Mucosa of gallbladder (tissue), 1 donor: ENCODE measurements at regions not wholly inside any gene's neighbourhood (a gene's known extent, or its start where the extent isn't known, plus 50 kb on each side); places are given as distances from the start of the nearest gene placed in this dataset.
"Not testable (repeated sequence)": the region's sequence is repeated elsewhere in the genome, so short reads cannot be mapped to it uniquely, and the experiment has no call there.

Experiments
- DNase-seq: peaks from one replicate; pipeline ENCODE4 v3.0.0-alpha.2; 2020; ENCODE audit warnings: low spot score
- donor health status: DM: no; HTN: no; CAD: no.

DNA sequence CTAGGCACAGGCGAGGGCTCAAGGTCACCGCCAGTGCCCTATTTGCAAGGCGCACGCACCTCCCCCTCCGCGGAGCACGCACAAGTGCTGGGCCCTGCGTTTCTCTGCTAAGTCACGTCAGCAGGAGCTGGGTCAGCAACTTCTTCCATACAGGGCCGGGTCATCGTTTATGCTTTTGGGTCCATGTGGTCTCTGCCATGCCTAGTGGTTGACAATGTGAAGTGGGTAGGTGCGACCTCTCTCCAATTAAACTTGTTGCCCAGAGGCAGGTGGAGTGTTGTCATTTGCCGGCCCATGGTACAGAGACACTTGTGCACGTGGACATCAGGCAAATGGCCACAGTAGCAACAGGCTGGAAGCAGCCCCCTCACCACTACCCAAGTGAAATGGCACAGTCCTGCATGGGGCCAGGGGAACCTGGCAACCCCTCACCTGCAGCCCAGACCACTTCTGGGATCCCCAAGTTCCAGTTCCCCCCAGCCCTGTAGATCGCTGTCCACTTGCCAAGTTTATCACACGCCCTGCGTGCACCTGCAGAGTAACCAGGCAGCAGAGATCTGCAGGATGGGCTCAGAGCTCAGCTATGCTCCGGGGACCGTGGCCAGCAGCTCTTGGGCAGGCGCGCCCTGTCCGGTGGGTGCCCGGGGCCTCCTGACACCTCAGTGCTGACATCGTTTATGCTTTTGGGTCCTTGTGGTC, 86.1 kb upstream of the PPP2R2D start:
- peak; percentile 9 for DNase-seq

DNA sequence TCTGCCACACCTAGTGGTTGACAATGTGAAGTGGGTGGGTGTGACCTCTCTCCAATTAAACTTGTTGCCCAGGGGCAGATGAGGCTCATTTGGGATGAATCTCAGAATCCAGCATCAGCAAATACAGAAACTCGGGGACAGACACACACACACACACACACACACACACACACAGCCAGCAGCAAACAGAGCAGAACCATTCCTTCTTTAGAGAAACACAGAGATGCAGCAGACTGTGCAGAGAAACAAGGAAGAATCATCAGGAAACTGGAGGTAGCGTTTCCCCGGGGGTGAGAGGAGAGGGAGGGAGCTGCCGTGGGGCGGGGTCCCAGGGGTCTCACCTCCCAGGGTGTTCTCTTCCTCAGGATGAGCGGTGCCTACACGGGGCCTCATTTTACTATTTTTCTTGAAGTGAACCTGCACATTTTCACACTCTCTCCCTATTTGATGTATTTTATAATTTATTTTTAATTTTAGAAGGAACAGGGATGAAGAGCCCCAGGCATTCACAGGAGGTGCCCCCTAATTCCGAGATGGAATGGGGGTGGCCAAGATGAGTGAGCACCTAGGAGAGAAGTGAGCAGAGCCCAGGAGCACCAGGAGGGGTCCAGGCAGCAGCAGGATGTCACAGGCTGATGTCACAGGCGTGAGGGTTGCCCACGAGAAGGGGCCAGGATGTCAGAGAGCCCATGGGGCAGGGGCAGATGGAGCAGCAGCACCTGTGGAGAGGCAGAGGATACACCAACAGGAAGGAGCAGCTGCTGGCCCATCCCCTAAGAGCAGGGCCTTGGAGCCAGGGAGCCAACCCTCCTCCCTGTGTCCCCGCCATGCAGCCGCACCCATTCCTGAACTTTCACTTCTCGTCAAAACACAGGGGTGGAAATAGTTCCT, 85.3 kb upstream of the PPP2R2D start:
- peak; percentile 4 for DNase-seq

DNA sequence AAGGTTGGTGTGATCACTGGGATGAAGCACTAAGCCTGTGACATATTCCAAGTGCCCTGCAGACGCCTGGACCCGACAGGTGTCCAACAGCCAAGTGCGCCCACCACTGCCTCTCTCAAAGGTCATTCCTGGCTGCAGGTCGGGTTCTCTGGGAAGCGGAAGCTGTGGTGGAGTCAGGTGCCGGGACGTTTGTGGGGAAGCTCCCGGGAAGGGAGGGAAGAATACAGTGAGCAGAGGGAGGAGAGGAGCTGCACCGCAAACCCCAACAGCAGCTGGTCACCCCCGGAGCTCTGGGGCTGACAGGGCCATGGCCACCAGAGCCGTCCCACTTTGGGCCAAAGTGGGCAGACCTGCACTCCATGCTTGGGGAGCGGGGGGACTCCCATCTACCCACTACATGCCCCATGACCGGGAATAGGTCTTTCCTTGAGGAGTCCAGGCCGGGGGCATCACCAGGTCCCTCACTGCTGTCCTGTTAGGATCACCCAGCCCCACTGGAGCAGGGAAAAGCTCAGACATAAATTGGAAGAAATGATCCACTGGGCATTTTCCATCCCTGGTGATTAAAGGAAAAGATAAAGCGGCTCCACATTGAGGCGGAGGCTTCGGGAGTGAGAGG, 84.5 kb upstream of the PPP2R2D start:
- DNase-seq, result peak; percentile 5

DNA sequence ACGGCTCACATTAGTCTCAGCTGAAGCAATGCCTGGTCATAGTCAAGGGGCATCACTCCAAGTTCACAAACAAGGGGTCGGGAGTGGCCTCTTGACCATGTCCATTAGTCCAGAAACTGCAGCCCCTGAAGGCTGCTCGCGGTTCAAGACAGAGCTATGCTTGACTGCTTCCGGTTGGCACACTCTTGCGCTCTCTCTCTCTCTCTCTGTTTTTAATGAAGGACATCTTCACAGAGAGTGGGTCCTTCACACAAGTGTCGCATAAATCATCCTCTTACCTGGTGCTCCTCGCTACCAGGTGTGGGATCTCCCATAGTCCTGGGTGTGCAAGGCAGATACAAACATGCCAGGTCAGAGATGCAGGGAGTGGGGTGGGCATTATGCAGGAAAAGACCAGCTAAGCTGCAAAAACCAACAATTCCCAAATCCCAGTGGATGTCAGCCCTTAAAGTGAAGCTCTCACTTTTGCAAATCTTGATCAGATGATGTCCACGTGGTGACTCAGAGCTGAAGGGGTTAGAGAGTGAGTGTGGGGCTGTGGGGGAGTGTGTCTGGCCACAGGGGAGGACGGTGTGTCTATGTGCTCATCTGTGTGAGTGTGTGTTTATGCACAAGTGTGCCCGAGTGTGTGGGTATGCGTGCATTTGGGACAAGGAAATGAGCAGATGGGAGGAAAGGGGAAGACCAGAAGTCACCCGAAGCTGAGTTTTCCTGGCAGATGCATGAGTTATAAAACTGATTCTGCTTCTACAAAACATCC, 83.7 kb upstream of the PPP2R2D start:
- DNase-seq, result peak; percentile 8

DNA sequence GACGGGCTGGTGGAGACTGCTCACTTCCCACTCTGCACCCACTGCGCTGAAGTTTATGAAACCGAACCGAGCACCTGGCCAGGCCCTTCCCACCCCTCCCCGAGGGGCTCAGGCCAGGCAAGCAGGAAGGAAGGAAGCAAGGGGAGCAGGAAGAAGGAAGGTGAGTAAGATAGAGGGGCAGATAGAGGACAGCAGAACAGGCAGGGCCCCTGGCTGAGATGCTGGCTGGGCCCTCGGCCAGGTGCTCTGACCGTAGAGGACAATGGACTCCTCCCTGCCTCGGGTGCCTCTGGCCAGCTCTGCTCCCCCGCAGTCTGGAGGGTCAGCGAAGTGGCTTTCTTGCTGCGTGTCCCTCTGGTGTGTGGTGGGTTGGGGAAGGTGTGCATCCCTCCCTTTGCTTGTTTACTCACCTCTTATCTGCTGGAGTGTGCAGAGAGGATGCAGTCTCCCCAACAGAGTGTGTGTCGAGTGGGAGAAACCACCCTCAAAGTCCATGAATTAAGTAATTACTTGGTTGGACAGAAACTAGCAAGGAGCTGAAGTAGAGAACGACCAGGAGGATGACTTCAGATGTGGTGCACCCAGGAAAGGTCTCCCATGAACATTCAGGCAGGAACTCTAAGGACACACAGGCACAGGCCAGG, 82.8 kb upstream of the PPP2R2D start:
- DNase-seq, result no peak

DNA sequence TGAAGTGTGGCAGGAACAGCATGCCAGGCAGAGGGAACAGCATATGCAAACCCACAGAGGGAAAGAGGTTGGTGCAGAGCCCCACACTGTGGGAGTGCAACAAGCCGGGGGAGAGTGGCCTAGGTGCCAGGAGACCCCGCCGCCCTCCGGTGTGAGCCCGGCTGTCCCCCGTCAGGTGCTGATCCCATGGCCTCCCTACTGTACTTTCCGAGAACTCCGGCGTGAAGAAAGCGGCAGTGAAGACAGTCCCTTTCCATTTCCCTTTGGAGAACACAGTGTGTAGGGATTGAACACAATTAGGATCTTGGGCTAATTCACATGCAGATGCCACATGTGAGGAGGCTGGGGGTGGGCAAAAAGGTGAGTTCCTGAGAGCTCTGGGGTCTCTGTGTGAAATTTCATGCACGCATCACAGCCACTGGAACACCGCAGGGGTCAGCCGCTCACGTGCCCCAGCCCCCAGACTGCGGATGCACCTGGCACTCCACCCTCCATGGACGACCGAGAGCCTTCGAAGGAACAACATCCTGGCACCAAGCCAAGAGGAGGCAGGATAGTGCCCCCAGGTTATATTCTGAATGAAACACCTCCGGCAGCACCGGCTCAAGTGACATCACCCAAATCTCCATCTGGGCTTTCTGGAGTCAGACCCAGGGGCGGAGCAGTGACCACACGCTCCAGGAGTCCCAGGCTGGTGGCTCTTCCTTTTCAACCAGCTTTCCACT, 82.1 kb upstream of the PPP2R2D start:
- DNase-seq, result no peak

DNA sequence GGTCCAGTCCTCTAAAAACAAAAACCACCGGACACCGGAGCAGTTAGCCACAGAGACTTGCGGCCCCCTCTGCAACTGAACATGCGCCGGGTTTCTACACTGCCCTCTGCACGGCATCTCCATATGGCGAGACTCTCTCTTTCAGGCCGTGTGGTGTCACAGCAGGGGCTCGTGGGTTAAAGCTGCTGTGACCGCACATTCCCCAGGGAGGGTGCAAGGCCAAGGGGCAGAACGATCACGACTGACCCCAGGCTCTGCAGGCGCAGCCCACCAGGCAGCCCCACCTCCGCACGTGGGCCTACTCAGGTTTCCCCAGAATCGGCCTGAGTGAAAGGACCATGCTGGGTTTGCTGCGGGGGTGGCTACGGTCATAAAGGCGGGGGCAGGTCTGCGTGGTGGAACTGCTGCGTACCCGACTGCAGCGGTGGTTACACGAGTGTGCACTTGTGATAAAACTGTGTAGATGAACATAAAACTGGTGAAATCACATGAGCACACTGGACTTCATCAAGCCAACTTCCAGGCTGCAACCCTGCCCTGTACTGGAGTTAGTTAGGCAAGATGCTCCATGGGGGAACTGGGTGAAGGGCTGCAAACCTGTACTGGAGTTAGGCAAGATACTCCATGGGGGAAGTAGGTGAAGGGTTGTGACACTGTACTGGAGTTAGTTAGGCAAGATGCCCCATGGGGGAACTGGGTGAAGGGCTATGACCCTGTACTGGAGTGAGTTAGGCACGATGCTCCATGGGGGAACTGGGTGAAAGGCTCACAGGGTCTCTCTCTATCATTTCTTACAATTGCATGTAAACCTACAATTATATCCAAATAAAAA, 81.4 kb upstream of the PPP2R2D start:
- no peak for DNase-seq

DNA sequence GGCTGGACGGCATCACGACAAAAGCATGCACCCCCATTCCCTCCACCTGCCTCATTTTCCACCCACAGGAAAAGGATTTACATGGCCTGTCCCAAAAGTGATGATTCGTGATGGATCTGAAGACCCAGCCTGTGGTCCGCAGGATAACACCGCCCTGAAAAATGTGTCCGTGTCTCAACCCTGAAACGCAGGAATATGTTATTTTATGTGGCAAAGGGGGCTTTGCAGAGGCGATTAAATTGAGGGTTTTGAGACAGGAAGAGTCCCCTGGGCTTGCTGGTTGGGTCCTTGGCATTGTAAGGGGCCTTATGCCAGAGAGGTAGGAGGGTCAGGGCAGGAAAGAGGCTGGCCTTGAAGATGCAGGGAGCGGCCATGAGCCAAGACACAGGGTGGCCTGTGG, 80.2 kb upstream of the PPP2R2D start:
- DNase-seq, result no peak

DNA sequence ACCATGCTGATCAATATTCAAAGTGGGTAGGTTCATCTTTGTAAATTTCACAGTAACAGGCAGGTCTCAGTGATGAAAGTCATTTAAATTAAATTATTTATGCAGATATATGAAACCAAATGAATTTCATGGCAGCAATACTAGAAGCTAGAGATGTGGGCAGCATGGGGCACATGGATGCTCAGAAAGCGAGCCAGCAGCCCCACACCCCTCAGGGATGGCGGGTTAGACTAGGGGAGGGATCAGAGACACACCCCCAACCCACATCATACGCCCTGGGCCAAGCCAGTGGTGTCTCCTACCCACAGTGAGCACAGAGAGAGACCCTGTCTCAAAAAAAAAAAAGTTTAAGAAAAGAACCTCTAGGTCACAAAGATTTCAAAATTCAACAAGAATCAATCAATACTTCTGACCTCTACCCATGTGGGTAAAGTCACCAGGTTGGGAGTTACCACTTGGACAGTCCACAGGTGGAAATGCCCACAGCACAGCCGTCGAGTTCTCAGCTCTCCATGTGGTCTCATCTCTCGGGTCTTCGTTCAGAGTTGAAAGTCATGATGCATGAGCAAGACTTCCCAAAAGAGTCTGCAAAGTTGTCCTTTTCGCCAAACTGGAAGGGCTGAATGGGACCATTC, 79.3 kb upstream of the PPP2R2D start:
- no peak for DNase-seq

DNA sequence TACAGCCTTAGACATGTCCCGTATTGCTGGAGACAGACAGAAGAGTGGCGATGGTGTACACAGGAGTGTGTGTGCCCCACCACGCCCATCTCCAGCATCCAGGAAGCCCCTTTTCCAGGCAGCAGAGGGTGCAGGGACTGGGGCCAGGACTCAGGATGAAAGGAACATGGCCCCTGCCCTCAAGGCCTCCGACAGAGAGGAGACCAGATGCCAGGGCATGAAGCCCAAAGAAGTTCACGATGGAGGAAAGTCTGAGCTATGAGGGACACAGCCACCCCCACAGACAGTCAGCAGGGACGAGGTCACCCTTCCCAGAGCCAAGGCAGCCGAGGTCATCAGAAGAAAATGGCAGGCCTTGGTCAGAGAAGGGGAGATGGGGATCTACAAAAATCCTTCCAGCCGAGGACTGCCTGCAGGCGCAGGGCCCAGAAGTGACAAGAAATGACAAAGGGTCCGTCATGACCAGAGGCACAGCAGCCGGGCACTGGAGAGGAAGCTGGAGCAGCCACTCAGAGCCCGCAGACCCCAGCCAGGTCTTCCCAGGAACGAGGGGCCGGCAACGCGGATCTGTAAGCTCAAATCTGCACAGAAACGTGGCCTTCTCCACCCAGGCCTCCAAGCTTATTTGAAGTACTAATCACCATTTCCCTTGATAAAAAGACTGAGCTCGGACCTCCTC, 78.7 kb upstream of the PPP2R2D start:
- no peak for DNase-seq

DNA sequence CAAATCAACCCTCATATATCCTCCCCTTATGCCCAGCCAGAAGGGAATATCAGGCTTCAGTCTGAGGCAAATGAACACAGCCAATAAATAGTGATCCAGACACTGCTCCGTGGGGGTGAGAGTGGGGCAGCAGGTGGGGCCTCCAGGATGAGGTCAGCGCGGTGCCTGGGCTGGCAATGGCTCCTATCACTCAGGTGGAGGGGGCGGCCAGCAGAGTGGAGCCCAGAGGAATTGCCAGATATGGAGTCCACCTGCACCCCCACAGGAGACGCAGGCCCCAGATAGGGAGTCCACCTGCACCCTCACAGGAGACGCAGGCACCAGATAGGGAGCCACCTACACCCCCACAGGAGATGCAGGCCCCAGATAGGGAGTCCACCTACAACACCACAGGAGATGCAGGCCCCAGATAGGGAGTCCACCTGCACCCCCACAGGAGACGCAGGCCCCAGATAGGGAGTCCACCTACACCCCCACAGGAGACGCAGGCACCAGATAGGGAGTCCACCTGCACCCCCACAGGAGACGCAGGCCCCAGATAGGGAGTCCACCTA, 78.0 kb upstream of the PPP2R2D start:
- DNase-seq, result no peak

DNA sequence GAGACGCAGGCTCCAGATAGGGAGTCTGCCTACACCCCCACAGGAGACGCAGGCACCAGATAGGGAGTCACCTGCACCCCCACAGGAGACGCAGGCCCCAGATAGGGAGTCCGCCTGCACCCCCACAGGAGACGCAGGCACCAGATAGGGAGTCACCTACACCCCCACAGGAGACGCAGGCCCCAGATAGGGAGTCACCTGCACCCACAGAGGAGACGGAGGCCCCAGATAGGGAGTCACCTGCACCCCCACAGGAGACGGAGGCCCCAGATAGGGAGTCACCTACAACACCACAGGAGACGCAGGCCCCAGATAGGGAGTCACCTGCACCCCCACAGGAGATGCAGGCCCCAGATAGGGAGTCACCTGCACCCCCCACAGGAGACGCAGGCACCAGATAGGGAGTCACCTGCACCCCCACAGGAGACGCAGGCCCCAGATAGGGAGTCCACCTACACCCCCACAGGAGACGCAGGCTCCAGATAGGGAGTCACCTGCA, 77.2 kb upstream of the PPP2R2D start:
- DNase-seq, result not testable (repeated sequence)

DNA sequence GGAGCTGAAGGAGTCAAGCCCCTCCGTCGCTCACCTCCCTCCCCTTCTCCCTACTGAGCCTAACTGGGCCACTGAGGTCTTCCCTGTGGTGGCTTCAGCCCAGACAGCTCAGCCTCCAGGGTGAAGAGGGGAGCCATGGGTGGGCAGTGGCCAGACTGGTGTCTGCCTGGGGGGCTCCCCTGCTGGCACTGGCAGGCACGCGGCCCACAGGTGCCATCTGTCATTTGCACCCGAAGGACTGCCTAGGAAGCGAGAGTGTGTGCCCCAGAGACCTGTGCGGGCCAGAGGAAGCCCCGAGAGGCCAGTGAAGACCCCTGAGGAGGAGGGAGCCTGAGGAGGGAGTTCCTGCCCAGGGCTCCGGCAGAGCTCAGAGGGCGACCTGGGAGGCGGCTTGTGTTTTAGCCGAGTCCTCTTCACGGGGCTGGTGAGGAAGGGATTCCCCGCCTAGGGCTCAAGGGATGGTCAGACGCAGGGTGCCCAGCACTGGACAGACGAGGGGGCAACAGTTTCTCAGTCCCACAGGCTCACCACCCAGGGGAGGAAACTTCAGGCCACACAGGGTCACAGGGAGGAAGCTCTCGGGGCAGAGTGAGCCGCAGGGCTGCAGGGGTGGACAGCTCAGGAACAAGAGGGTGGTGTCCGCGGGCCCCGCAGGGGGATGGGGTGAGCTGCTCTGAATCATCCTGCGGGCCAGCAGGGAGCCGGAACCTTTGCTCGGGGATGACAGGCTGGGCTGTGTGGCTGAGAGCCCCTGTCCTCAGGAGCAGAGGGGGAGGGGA, 76.2 kb upstream of the PPP2R2D start:
- DNase-seq, result no peak

DNA sequence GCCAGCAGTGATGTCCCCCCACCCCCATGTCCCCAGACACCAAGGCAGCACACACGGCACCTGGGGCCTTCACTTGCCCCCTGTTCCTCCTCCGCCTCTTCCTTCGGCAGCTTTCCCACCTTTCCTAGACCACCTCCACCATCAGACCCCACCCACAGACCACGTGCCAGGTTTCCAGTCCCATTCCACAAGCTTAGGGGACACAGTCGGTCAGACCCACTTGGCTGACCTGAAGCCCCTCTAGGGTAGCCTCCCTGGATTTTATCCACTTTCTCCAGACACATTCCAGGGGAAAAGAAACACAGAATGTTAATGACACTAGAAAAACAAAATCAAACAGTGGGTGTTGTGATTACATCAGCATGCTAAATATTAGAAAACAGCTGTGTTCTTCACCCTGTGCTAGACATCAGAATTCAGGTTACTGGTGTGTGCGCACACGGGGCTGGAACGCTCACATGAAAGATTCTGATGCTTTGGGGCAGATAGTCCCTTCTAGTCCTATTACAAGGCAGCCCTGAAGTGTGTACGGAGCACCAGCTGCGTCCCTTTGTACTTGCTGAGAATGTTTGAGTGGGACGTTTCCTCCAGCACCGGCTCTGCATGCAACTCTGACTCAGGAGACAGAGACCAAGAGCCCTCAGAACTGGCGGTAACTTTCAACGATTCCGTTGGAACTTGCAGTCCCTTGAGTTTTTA, 75.5 kb upstream of the PPP2R2D start:
- no peak for DNase-seq

DNA sequence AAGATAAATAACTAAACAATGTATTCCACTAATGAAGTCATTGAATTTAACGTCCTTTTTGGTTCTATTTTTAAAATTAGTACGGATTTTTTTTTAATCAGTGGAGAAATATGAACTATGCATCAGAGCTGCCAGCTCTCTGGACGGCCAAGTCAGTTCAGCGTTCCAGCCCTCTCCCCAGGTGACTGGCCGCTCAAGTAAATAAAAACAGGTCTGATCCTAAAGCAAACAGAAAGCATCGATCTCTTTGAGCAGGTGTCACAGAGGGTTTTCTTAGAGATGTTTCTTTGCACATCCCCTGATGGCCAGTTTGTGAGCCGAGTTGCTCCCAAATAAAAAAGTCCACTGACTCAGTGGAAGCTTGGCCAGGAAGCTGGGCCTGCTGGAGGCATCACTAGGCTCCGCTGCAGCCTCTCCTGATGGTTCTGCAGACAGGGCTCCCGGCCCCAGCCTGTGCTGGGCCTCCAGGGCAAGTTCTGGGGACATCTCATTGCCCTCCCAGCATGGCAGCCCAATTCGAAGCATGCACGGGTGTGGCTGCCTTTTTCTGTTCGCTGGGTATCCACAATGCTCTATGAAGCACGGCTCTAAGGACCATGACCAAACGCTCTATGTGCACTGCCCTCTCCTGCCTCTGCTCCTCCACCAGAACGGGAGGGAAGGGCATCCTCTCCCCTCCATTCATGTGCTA, 74.7 kb upstream of the PPP2R2D start:
- no peak for DNase-seq
